H9 (cell line): ENCODE measurements at regions not wholly inside any gene's neighbourhood (a gene's known extent, or its start where the extent isn't known, plus 50 kb on each side); places are given as distances from the start of the nearest gene placed in this dataset.

ENCODE experiments used
- DNase-seq: peaks from one replicate; pipeline ENCODE4 v3.0.0-alpha.2; 2017
- H2AFZ ChIP-seq: one replicate; pipeline ENCODE4 v1.6.1; 2013; ENCODE audit warnings: mild to moderate bottlenecking, low read length, control low read depth, moderate library complexity
- H2AK5ac ChIP-seq: 2 replicates; pipeline ENCODE4 v1.6.1; 2013; ENCODE audit warnings: low read length, control low read depth, mixed read lengths; ENCODE audit not compliant: insufficient read length
- H2BK120ac ChIP-seq: one replicate; pipeline ENCODE4 v1.6.1; 2013; ENCODE audit warnings: low read depth, mild to moderate bottlenecking, low read length, control low read depth, inconsistent platforms; ENCODE audit not compliant: poor library complexity, severe bottlenecking
- H2BK12ac ChIP-seq: 2 replicates; pipeline ENCODE4 v1.6.1; 2013; ENCODE audit warnings: low read length, control low read depth, mixed read lengths, low read depth; ENCODE audit not compliant: insufficient read length
- H2BK15ac ChIP-seq: 2 replicates; pipeline ENCODE4 v1.6.1; 2013; ENCODE audit warnings: low read depth, low read length, control low read depth
- H2BK20ac ChIP-seq: one replicate; pipeline ENCODE4 v1.6.1; 2013; ENCODE audit warnings: low read depth, mild to moderate bottlenecking, low read length, control low read depth, inconsistent platforms; ENCODE audit not compliant: poor library complexity, severe bottlenecking
- H2BK5ac ChIP-seq: 2 replicates; pipeline ENCODE4 v1.6.1; 2013; ENCODE audit warnings: low read length, control low read depth, mixed read lengths; ENCODE audit not compliant: insufficient read length
- H3K14ac ChIP-seq: 2 replicates; pipeline ENCODE4 v1.6.1; 2013; ENCODE audit warnings: low read length, control low read depth; ENCODE audit not compliant: insufficient read depth
- H3K18ac ChIP-seq: 2 replicates; pipeline ENCODE4 v1.6.1; 2013; ENCODE audit warnings: low read depth, mild to moderate bottlenecking, mixed read lengths, low read length, control low read depth; ENCODE audit not compliant: insufficient read length
- H3K23ac ChIP-seq: 2 replicates; pipeline ENCODE4 v1.6.1; 2013; ENCODE audit warnings: low read length, control low read depth, mixed read lengths, low read depth; ENCODE audit not compliant: insufficient read length
- H3K23me2 ChIP-seq: 2 replicates; pipeline ENCODE4 v1.6.1; 2013; ENCODE audit warnings: low read depth, mild to moderate bottlenecking, mixed read lengths, low read length, control low read depth; ENCODE audit not compliant: insufficient read length, poor library complexity, severe bottlenecking
- H3K27ac ChIP-seq: 2 replicates; pipeline ENCODE4 v1.5.1; 2013; ENCODE audit warnings: low read length, control low read depth, mixed read lengths, low read depth; ENCODE audit not compliant: insufficient read length
- H3K27me3 ChIP-seq: 2 replicates; pipeline ENCODE4 v1.6.1; 2013; ENCODE audit warnings: low read length, control low read depth, inconsistent platforms; ENCODE audit not compliant: insufficient read depth
- H3K4ac ChIP-seq: 2 replicates; pipeline ENCODE4 v1.6.1; 2013; ENCODE audit warnings: low read depth, mild to moderate bottlenecking, control low read depth, inconsistent platforms, low read length, moderate library complexity
- H3K4me1 ChIP-seq: 2 replicates; pipeline ENCODE4 v1.6.1; 2013; ENCODE audit warnings: low read length, control low read depth, inconsistent platforms; ENCODE audit not compliant: insufficient read depth
- H3K4me2 ChIP-seq: 2 replicates; pipeline ENCODE4 v1.6.1; 2013; ENCODE audit warnings: low read length, control low read depth, mixed read lengths; ENCODE audit not compliant: insufficient read length, insufficient read depth
- H3K56ac ChIP-seq: 2 replicates; pipeline ENCODE4 v1.6.1; 2013; ENCODE audit warnings: low read depth, mild to moderate bottlenecking, mixed read lengths, low read length, control low read depth; ENCODE audit not compliant: insufficient read length
- H3K79me1 ChIP-seq: 2 replicates; pipeline ENCODE4 v1.6.1; 2013; ENCODE audit warnings: low read depth, mild to moderate bottlenecking, moderate library complexity, low read length, control low read depth, inconsistent platforms; ENCODE audit not compliant: insufficient read depth, poor library complexity, severe bottlenecking
- H3K79me2 ChIP-seq: 2 replicates; pipeline ENCODE4 v1.6.1; 2013; ENCODE audit warnings: low read length, control low read depth, inconsistent platforms; ENCODE audit not compliant: insufficient read depth
- H3K9ac ChIP-seq: 2 replicates; pipeline ENCODE4 v1.6.1; 2013; ENCODE audit warnings: low read length, control low read depth, mixed read lengths; ENCODE audit not compliant: insufficient read length; ENCODE audit errors: extremely low read depth
- H3K9me3 ChIP-seq: one replicate; pipeline ENCODE4 v1.6.1; 2013; ENCODE audit warnings: low read depth, low read length, inconsistent platforms; ENCODE audit not compliant: control insufficient read depth
- H3T11ph ChIP-seq: one replicate; pipeline ENCODE4 v1.6.1; 2013; ENCODE audit warnings: mild to moderate bottlenecking, low read length, control low read depth, inconsistent platforms
- H4K20me1 ChIP-seq: one replicate; pipeline ENCODE4 v1.6.1; 2013; ENCODE audit not compliant: control insufficient read depth, insufficient read length, insufficient read depth
- H4K5ac ChIP-seq: 2 replicates; pipeline ENCODE4 v1.6.1; 2013; ENCODE audit warnings: low read depth, mild to moderate bottlenecking, mixed read lengths, low read length, control low read depth; ENCODE audit not compliant: insufficient read length
- H4K8ac ChIP-seq: replicated peaks from 2 replicates; pipeline ENCODE4 v1.6.1; 2013; ENCODE audit warnings: low read length, control low read depth, mixed read lengths, low read depth; ENCODE audit not compliant: insufficient read length
- H4K91ac ChIP-seq: 2 replicates; pipeline ENCODE4 v1.6.1; 2013; ENCODE audit warnings: low read depth, mild to moderate bottlenecking, moderate library complexity, mixed read lengths, low read length, control low read depth; ENCODE audit not compliant: insufficient read length
- H3K27ac Mint-ChIP-seq, 3 experiments: 2 replicates in 2 of 3; 3 replicates in 1 of 3; pipeline ENCODE4 v1.8.0; 2020 to 2021; ENCODE audit warnings: mixed read lengths in 3 of 3, mild to moderate bottlenecking in 1 of 3, moderate library complexity in 1 of 3
- H3K27me3 Mint-ChIP-seq: 2 replicates; pipeline ENCODE4 v1.8.0; 2021; ENCODE audit warnings: low read depth, mild to moderate bottlenecking, moderate library complexity, mixed read lengths
- H3K36me3 Mint-ChIP-seq, 3 experiments: 2 replicates in 2 of 3; 3 replicates in 1 of 3; pipeline ENCODE4 v1.8.0; 2020 to 2021; ENCODE audit warnings: low read depth in 3 of 3, mixed read lengths in 3 of 3; ENCODE audit not compliant: insufficient read depth in 1 of 3
- H3K4me1 Mint-ChIP-seq, 2 experiments: 2 replicates each; pipeline ENCODE4 v1.8.0; 2020; ENCODE audit warnings: mixed read lengths in 2 of 2
- H3K4me3 Mint-ChIP-seq, 2 experiments: 2 replicates in 1 of 2; 3 replicates in 1 of 2; pipeline ENCODE4 v1.8.0; 2020 to 2021; ENCODE audit warnings: mild to moderate bottlenecking in 2 of 2, mixed read lengths in 2 of 2, moderate library complexity in 1 of 2
- H3K9me3 Mint-ChIP-seq, 2 experiments: 2 replicates in 1 of 2; 3 replicates in 1 of 2; pipeline ENCODE4 v1.8.0; 2020; ENCODE audit warnings: mild to moderate bottlenecking in 2 of 2, mixed read lengths in 2 of 2, moderate library complexity in 1 of 2
- TF ChIP-seq, protein P1 (sequence below): fragments of 200-600 bp; sonication (generic); conservative IDR thresholded peaks from 3 replicates; pipeline ENCODE4 v1.8.0; 2021; ENCODE audit warnings: antibody characterized with exemption, mild to moderate bottlenecking

DNA sequence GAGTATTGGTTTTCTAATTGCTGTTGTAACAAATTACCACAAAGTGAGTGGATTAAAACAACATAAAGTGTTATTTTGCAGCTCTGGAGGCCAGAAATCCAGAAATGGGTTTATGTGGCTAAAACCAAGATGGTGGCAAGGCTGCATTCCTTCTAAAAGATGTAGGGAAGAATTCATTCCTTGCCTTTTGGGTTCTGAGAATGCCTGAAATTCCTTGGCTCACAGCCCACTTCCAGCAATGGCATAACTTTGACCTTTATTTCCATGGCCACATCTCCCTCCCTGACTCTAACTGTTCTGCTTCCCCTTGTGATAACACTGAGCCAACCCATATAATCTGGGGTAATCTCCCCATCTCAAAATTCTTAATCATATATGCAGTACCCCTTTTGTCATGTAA is 269.6 kb upstream of the RPL38 start:
- Histone ChIP-seq H2BK12ac (no peak overlapping the region), H3K23me2 (no peaks in the 10 kb centered on the region), H3K27ac (no peak overlapping the region), H2BK20ac (no peak overlapping the region), H3K79me1 (no peaks in the 10 kb centered on the region), H4K8ac (no peak overlapping the region), H3T11ph (no peak overlapping the region), H3K9me3 (no peaks in the 10 kb centered on the region), H4K5ac (no peak overlapping the region), H4K91ac (no peak overlapping the region), H2BK15ac (no peak overlapping the region), H2AK5ac (no peak overlapping the region), H3K27me3 (no peaks in the 10 kb centered on the region), H3K4ac (no peak overlapping the region), H2BK120ac (no peak overlapping the region), H3K4me1 (no peaks in the 10 kb centered on the region), H3K9ac (no peak overlapping the region), H3K79me2 (no peaks in the 10 kb centered on the region), H3K18ac (no peak overlapping the region), H3K4me2 (no peak overlapping the region), H3K56ac (no peak overlapping the region), H2AFZ (no peak overlapping the region), H3K23ac (no peak overlapping the region), H2BK5ac (no peak overlapping the region), H4K20me1 (no peaks in the 10 kb centered on the region), H3K14ac (no peak overlapping the region)
- H3K9me3 Mint-ChIP-seq = no peaks in the 10 kb centered on the region
- no peak overlapping the region for H3K27ac Mint-ChIP-seq
- DNase-seq = no peak
- no peaks in the 10 kb centered on the region for H3K36me3 Mint-ChIP-seq
- TF ChIP-seq, protein P1, sequence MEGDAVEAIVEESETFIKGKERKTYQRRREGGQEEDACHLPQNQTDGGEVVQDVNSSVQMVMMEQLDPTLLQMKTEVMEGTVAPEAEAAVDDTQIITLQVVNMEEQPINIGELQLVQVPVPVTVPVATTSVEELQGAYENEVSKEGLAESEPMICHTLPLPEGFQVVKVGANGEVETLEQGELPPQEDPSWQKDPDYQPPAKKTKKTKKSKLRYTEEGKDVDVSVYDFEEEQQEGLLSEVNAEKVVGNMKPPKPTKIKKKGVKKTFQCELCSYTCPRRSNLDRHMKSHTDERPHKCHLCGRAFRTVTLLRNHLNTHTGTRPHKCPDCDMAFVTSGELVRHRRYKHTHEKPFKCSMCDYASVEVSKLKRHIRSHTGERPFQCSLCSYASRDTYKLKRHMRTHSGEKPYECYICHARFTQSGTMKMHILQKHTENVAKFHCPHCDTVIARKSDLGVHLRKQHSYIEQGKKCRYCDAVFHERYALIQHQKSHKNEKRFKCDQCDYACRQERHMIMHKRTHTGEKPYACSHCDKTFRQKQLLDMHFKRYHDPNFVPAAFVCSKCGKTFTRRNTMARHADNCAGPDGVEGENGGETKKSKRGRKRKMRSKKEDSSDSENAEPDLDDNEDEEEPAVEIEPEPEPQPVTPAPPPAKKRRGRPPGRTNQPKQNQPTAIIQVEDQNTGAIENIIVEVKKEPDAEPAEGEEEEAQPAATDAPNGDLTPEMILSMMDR = no peak
- peaks cover 28% of the 10 kb centered on the region for H3K27me3 Mint-ChIP-seq
- peaks cover 3 to 14% of the 10 kb centered on the region in 2 experiments for H3K4me1 Mint-ChIP-seq
- no peak overlapping the region for H3K4me3 Mint-ChIP-seq
